ENCODE measurements at regions not wholly inside any gene's neighbourhood (a gene's known extent, or its start where the extent isn't known, plus 50 kb on each side); places are given as distances from the start of the nearest gene placed in this dataset.

GRCh38 chr1:114342376-114342775, 168.6 kb downstream of the TRIM33 start:
- DNase-seq, result no peak

- no peak for DNase-seq
These were observed 169.1 kb downstream of the TRIM33 start for GRCh38 chr1:114341856-114342255.

GRCh38 chr1:114341299-114341698, 169.7 kb downstream of the TRIM33 start:
- DNase-seq, result no peak

- no peak for DNase-seq
These were observed 170.1 kb downstream of the TRIM33 start for GRCh38 chr1:114340892-114341291.

- DNase-seq, result no peak
These were observed 171.6 kb downstream of the TRIM33 start for GRCh38 chr1:114339379-114339778.

- no peak for DNase-seq
These were observed 172.7 kb downstream of the TRIM33 start for GRCh38 chr1:114338191-114338890.

GRCh38 chr1:114337417-114337816, 173.6 kb downstream of the TRIM33 start:
- DNase-seq, result no peak

- DNase-seq, result no peak
These were observed 174.6 kb downstream of the TRIM33 start for GRCh38 chr1:114336360-114336759.

GRCh38 chr1:114335273-114335672, 175.7 kb downstream of the TRIM33 start:
- DNase-seq, result no peak

GRCh38 chr1:114334297-114334696, 176.7 kb downstream of the TRIM33 start:
- no peak for DNase-seq

- DNase-seq, result no peak
These were observed 177.3 kb downstream of the TRIM33 start for GRCh38 chr1:114333690-114334089.

GRCh38 chr1:114331936-114332335, 178.3 kb upstream of the SYT6 start:
- no peak for DNase-seq

- no peak for DNase-seq
These were observed 176.8 kb upstream of the SYT6 start for GRCh38 chr1:114330451-114330983.

GRCh38 chr1:114328361-114328904, 174.8 kb upstream of the SYT6 start:
- no peak for DNase-seq

- DNase-seq, result no peak
These were observed 170.9 kb upstream of the SYT6 start for GRCh38 chr1:114324662-114324965.

- no peak for DNase-seq
These were observed 170.4 kb upstream of the SYT6 start for GRCh38 chr1:114323959-114324661.

- DNase-seq, result peak; percentile 28
These were observed 169.1 kb upstream of the SYT6 start for GRCh38 chr1:114322734-114323133.

- no peak for DNase-seq
These were observed 168.5 kb upstream of the SYT6 start for GRCh38 chr1:114322207-114322606.

GRCh38 chr1:114320586-114320985, 166.9 kb upstream of the SYT6 start:
- peak; percentile 96 for DNase-seq

GRCh38 chr1:114319418-114319817, 165.7 kb upstream of the SYT6 start:
- DNase-seq, result peak; percentile 81

- DNase-seq, result peak; percentile 50
These were observed 165.3 kb upstream of the SYT6 start for GRCh38 chr1:114318961-114319360.

- no peak for DNase-seq
These were observed 162.5 kb upstream of the SYT6 start for GRCh38 chr1:114316204-114316603.

GRCh38 chr1:114315631-114316030, 162.0 kb upstream of the SYT6 start:
- DNase-seq, result peak; percentile 71

- DNase-seq, result no peak
These were observed 160.9 kb upstream of the SYT6 start for GRCh38 chr1:114314576-114314975.

All from fibroblast of skin of back (primary cell).